Activated CD4-positive, alpha-beta memory T cell treated with anti-CD3 and anti-CD28 coated beads, Interleukin-2, amount 10 ng/mL, durations not matched to agents 7 days and 5 days (primary cell): ENCODE measurements at regions not wholly inside any gene's neighbourhood (a gene's known extent, or its start where the extent isn't known, plus 50 kb on each side); places are given as distances from the start of the nearest gene placed in this dataset.

Experiments used
- CTCF ChIA-PET: fragments of 350-600 bp; sonication (Branson Sonifier 250); formaldehyde crosslinking; loops from one replicate; lab custom pipeline; 2021; ENCODE audit warnings: antibody characterized with exemption, inconsistent platforms; lab: Charles Lee
- POLR2A ChIA-PET: fragments of 350-600 bp; sonication (Branson Sonifier 250); formaldehyde crosslinking; loops from one replicate; lab custom pipeline; 2021; ENCODE audit warnings: antibody characterized with exemption; lab: Charles Lee
- DNase-seq: peaks from one replicate; pipeline ENCODE4 v3.0.0-alpha.2; 2020
- H3K27ac Mint-ChIP-seq: one replicate; pipeline ENCODE4 v1.8.0; 2021; ENCODE audit warnings: mild to moderate bottlenecking, mixed read lengths
- H3K27me3 Mint-ChIP-seq: one replicate; pipeline ENCODE4 v1.8.0; 2021; ENCODE audit warnings: mixed read lengths
- H3K36me3 Mint-ChIP-seq: one replicate; pipeline ENCODE4 v1.8.0; 2021; ENCODE audit warnings: low read depth, mixed read lengths
- H3K4me1 Mint-ChIP-seq: one replicate; pipeline ENCODE4 v1.8.0; 2021; ENCODE audit warnings: mixed read lengths
- H3K4me3 Mint-ChIP-seq: one replicate; pipeline ENCODE4 v1.8.0; 2021; ENCODE audit warnings: mild to moderate bottlenecking, mixed read lengths
- H3K9me3 Mint-ChIP-seq: one replicate; pipeline ENCODE4 v1.8.0; 2021; ENCODE audit warnings: mixed read lengths

- H3K4me1 Mint-ChIP-seq, result peaks cover 4% of the 10 kb centered on the region
- H3K4me3 Mint-ChIP-seq, result no peak overlapping the region
- H3K27me3 Mint-ChIP-seq, result peaks cover 27% of the 10 kb centered on the region
- CTCF ChIA-PET, result no interaction called here
- no peak overlapping the region for H3K27ac Mint-ChIP-seq
- POLR2A ChIA-PET, result no interaction called here
- no peaks in the 10 kb centered on the region for H3K9me3 Mint-ChIP-seq
- no peaks in the 10 kb centered on the region for H3K36me3 Mint-ChIP-seq
- DNase-seq, result no peak
These were observed 256.7 kb upstream of the KCNH8 start for GRCh38 chr3:18891641-18892040.

GRCh38 chr3:18890449-18890848 lies 257.9 kb upstream of the KCNH8 start:
- Mint-ChIP-seq H3K36me3 (no peaks in the 10 kb centered on the region), H3K27me3 (peaks cover 22% of the 10 kb centered on the region), H3K9me3 (no peaks in the 10 kb centered on the region), H3K27ac (no peak overlapping the region), H3K4me1 (peaks cover 4% of the 10 kb centered on the region), H3K4me3 (no peak overlapping the region)
- DNase-seq, result no peak
- POLR2A ChIA-PET, result no interaction called here
- CTCF ChIA-PET, result no interaction called here

DNA sequence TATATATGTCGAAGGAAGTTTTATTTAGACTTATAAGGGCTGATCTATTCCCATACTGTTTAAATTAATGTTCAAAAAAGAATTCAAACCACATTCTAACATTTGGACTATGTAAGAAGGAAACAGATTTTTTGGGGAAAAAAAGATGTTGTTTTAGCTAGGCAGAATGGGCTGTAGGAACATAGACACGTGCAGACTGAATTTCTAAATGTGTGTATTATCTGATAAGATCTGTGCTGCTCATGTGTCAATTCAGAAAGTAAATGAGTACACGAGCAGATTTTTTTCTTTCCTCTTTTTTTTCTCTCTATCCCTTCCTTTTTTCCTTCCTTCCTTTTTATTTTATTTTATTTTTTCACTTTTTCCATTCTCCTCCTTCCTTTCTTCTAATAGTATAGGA lies 259.5 kb upstream of the KCNH8 start:
- Mint-ChIP-seq H3K4me3 (no peak overlapping the region), H3K4me1 (peaks cover 4% of the 10 kb centered on the region)
- CTCF ChIA-PET, result interaction anchor here (0.7 kb wide), 1 partner anchor 101 kb away, joined by 4 read pairs; no protein-coding TSS in a partner anchor

GRCh38 chr3:18888370-18888769 lies 259.9 kb upstream of the KCNH8 start:
- H3K36me3 Mint-ChIP-seq, result no peaks in the 10 kb centered on the region
- POLR2A ChIA-PET, result no interaction called here
- H3K4me1 Mint-ChIP-seq, result peaks cover 4% of the 10 kb centered on the region
- DNase-seq, result no peak
- peaks cover 25% of the 10 kb centered on the region for H3K27me3 Mint-ChIP-seq
- H3K9me3 Mint-ChIP-seq, result no peaks in the 10 kb centered on the region
- H3K27ac Mint-ChIP-seq, result no peak overlapping the region
- CTCF ChIA-PET, result no interaction called here
- H3K4me3 Mint-ChIP-seq, result no peak overlapping the region

More for the DNA sequence above, 259.5 kb upstream of the KCNH8 start:
- POLR2A ChIA-PET, result no interaction called here
- H3K27me3 Mint-ChIP-seq, result peaks cover 22% of the 10 kb centered on the region
- no peak for DNase-seq
- no peak overlapping the region for H3K27ac Mint-ChIP-seq
- H3K36me3 Mint-ChIP-seq, result no peaks in the 10 kb centered on the region
- no peaks in the 10 kb centered on the region for H3K9me3 Mint-ChIP-seq

- no peak overlapping the region for H3K4me3 Mint-ChIP-seq
- ChIA-PET POLR2A (no interaction called here), CTCF (interaction anchor here (0.6 kb wide), 1 partner anchor 537 kb away, joined by 4 read pairs; no protein-coding TSS in a partner anchor)
- no peaks in the 10 kb centered on the region for H3K36me3 Mint-ChIP-seq
- no peaks in the 10 kb centered on the region for H3K9me3 Mint-ChIP-seq
- H3K4me1 Mint-ChIP-seq, result no peaks in the 10 kb centered on the region
- no peak overlapping the region for H3K27ac Mint-ChIP-seq
- H3K27me3 Mint-ChIP-seq, result peaks cover 19% of the 10 kb centered on the region
- DNase-seq, result no peak
These were observed 262.0 kb upstream of the KCNH8 start for GRCh38 chr3:18886331-18886730.

- no peak overlapping the region for H3K4me3 Mint-ChIP-seq
- ChIA-PET CTCF (interaction anchor here (0.6 kb wide), 1 partner anchor 536 kb away, joined by 4 read pairs; no protein-coding TSS in a partner anchor), POLR2A (no interaction called here)
- H3K36me3 Mint-ChIP-seq, result no peaks in the 10 kb centered on the region
- DNase-seq, result no peak
- peaks cover 16% of the 10 kb centered on the region for H3K27me3 Mint-ChIP-seq
- no peaks in the 10 kb centered on the region for H3K4me1 Mint-ChIP-seq
- no peaks in the 10 kb centered on the region for H3K9me3 Mint-ChIP-seq
- H3K27ac Mint-ChIP-seq, result no peak overlapping the region
These were observed 262.7 kb upstream of the KCNH8 start for GRCh38 chr3:18885612-18886011.

- ChIA-PET CTCF (no interaction called here), POLR2A (no interaction called here)
- DNase-seq, result no peak
- H3K36me3 Mint-ChIP-seq, result no peaks in the 10 kb centered on the region
- peaks cover 13% of the 10 kb centered on the region for H3K27me3 Mint-ChIP-seq
- no peak overlapping the region for H3K27ac Mint-ChIP-seq
- no peak overlapping the region for H3K4me3 Mint-ChIP-seq
- no peaks in the 10 kb centered on the region for H3K9me3 Mint-ChIP-seq
- no peaks in the 10 kb centered on the region for H3K4me1 Mint-ChIP-seq
These were observed 264.7 kb upstream of the KCNH8 start for GRCh38 chr3:18883571-18883970.

DNA sequence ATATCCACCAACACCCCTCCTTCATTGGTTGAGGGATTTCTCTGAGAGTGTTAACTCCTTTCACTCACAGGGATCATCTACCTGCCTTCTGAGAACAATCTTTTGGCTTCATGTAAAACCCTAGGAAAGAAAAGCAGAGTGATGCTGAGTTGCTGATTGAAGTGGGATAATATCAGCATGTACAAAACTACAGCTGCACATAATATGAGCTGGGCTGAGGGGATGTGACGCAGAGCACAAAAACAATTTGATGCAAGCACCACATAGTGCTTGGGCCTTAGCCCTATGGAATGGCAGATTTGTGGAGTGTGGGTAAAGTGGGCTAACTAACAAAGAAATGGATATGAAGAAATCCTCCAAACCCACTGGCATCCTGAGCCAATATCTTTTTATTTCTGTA lies 267.6 kb upstream of the KCNH8 start:
- Mint-ChIP-seq H3K36me3 (no peaks in the 10 kb centered on the region), H3K9me3 (no peaks in the 10 kb centered on the region), H3K27me3 (peaks cover 6% of the 10 kb centered on the region), H3K4me1 (no peaks in the 10 kb centered on the region), H3K4me3 (no peak overlapping the region), H3K27ac (no peak overlapping the region)
- no peak for DNase-seq
- POLR2A ChIA-PET, result no interaction called here
- CTCF ChIA-PET, result no interaction called here

GRCh38 chr3:18872466-18872865 lies 275.8 kb upstream of the KCNH8 start:
- Mint-ChIP-seq H3K27me3 (no peaks in the 10 kb centered on the region), H3K9me3 (no peaks in the 10 kb centered on the region), H3K27ac (no peak overlapping the region), H3K4me1 (peaks cover 12% of the 10 kb centered on the region), H3K36me3 (no peaks in the 10 kb centered on the region), H3K4me3 (no peak overlapping the region)
- ChIA-PET CTCF (no interaction called here), POLR2A (no interaction called here)
- no peak for DNase-seq

DNA sequence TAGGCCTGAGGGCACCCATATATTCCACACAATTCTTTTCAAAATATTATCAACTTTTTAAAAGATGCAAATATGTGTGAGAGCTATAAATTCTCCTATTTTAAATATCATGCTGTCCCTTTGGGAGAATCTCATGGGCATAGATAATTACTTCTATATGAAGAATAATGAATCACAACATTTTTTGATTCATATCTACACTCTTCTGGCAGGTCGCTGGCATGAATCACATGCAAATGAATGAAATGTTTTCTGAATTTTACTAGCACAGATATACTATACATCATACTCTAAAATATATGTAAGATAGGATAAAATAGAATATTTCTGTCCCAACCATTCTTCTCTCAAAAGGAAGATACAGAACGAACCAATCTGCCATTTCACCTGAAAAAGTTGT lies 277.7 kb upstream of the KCNH8 start:
- Mint-ChIP-seq H3K36me3 (no peaks in the 10 kb centered on the region), H3K9me3 (no peaks in the 10 kb centered on the region), H3K27me3 (no peaks in the 10 kb centered on the region), H3K4me1 (peaks cover 12% of the 10 kb centered on the region), H3K27ac (no peak overlapping the region), H3K4me3 (no peak overlapping the region)
- POLR2A ChIA-PET, result no interaction called here
- CTCF ChIA-PET, result no interaction called here
- no peak for DNase-seq

DNA sequence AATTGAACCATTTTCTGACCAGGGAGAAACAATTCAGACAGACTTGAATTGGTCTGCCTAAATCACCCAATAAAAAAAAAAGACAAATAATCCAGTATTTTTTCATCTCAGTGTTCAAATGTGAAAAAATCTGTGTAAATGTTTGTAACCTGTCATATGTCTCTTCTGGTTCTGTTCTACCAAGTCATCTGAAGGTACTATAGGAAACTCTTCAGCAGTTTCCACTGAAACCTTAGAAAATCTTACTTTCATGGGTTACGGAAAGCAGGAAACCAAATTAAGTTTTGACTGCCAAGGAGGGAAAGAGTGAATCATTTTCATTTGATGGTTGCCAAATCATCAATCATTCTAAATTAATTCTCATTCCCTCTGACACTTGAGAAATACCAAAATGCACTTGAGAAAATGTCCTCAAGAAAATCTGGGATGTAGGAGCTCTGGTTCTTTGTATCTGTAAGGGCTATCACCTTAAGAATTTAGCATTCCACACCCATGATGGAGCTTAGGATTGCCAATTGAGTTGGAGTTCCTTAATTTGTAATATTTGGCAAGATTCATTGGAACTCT lies 278.2 kb upstream of the KCNH8 start:
- H3K4me1 Mint-ChIP-seq, result peaks cover 12% of the 10 kb centered on the region
- DNase-seq, result no peak
- H3K36me3 Mint-ChIP-seq, result no peaks in the 10 kb centered on the region
- ChIA-PET POLR2A (no interaction called here), CTCF (no interaction called here)
- H3K4me3 Mint-ChIP-seq, result no peak overlapping the region
- no peak overlapping the region for H3K27ac Mint-ChIP-seq
- H3K9me3 Mint-ChIP-seq, result no peaks in the 10 kb centered on the region
- H3K27me3 Mint-ChIP-seq, result no peaks in the 10 kb centered on the region

DNA sequence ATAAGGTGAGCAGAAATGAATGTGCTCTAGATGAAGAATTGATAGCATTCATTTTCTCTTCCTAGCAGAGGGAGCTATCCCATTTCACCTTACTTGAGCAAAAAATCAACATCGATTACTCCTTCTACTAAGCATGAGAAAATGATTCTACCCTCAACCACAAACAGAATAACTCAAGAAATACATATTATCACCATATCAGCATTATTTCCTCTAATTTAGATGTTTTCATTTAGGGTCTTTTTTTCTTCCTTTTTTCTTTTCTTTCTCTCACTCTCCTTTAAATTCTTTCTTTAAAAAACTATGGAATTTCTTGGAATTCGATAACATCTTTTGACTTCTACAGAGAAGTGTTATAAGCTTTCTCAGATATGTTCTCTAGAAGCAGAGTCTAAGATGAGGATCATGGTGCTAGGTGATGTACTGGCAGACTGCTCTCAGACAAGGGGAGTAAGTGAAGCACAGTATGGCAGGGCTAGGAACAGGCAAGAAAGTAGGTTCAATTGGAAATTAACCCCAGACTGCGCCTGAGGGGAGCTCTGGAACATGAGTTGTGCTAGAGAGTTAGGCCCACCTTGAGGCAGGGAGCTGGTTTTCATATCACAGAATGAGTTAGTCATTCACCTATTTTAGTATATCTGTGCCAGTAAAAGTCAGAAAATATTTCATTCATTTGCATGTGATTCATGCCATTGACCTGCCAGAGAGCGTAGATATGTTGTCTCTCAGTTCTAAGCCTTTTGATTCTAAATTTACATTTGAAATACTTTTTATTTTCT lies 279.2 kb upstream of the KCNH8 start:
- Mint-ChIP-seq H3K4me1 (peaks cover 12% of the 10 kb centered on the region), H3K36me3 (no peaks in the 10 kb centered on the region), H3K4me3 (no peak overlapping the region), H3K27me3 (peaks cover 1% of the 10 kb centered on the region), H3K27ac (no peak overlapping the region), H3K9me3 (no peaks in the 10 kb centered on the region)
- DNase-seq, result no peak
- POLR2A ChIA-PET, result no interaction called here
- CTCF ChIA-PET, result no interaction called here

DNA sequence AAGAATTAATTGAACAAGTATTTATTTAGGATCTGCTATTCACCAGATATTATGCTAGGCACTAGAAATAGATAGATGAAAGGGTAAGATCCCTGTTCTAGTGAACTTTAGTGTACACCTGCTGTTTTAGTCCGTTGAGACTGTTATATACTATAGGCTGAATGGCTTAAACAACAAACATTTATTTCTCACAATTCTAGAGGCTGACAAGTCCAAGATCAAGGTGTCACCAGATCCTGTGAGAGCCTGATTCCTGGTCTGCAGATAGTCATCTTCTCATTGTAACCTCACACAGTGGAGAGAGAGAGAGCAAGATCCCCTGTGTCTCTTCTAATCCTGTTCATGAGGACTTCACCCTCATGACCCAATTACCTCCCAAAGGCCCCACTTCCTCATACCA lies 281.4 kb upstream of the KCNH8 start:
- no peak overlapping the region for H3K27ac Mint-ChIP-seq
- H3K4me3 Mint-ChIP-seq, result no peak overlapping the region
- no peaks in the 10 kb centered on the region for H3K9me3 Mint-ChIP-seq
- POLR2A ChIA-PET, result no interaction called here
- CTCF ChIA-PET, result no interaction called here
- peaks cover 4% of the 10 kb centered on the region for H3K27me3 Mint-ChIP-seq
- peaks cover 12% of the 10 kb centered on the region for H3K4me1 Mint-ChIP-seq
- DNase-seq, result no peak
- H3K36me3 Mint-ChIP-seq, result no peaks in the 10 kb centered on the region
